ENCODE measurements at regions not wholly inside any gene's neighbourhood (a gene's known extent, or its start where the extent isn't known, plus 50 kb on each side); places are given as distances from the start of the nearest gene placed in this dataset.

DNA sequence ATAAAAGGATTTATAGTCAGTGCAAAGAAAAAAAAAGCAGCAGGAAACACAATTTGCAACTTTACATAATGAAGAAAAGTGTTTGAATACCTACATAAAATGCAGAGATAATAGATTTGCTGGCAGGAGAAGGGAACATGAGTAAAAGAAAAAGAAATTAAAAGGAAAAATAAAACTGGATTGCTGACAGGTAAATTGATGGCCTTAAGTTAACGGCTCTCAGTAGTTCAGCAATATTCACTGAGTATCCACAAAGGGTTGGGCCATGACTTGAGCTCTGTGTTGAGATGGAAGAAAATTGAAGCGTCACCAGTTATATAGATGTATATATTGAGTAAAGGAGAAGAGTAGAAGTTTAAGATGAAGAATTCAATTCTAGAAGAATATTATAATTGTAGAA, 330.1 kb upstream of the VCX start:
- TF ChIP-seq POLR2A (IDR thresholded peaks at IDR 0.05; ENCODE audit: low read depth, low read length): no peak
- no peak for TF ChIP-seq POLR2AphosphoS5 (IDR thresholded peaks at IDR 0.05; ENCODE audit: low read depth, low read length)
- TF ChIP-seq TAF1 (IDR thresholded peaks at IDR 0.05; ENCODE audit: borderline replicate concordance, low read depth, low read length): no peak

All from GM12892 (cell line).